HG02870 (cell line): ENCODE measurements at regions not wholly inside any gene's neighbourhood (a gene's known extent, or its start where the extent isn't known, plus 50 kb on each side); places are given as distances from the start of the nearest gene placed in this dataset.
"Not testable (repeated sequence)": the region's sequence is repeated elsewhere in the genome, so short reads cannot be mapped to it uniquely, and the experiment has no call there.

Experiments
- ATAC-seq: cut with Tn5 transposase; IDR thresholded peaks from one replicate; pipeline ENCODE4 v1.9.1; 2021; ENCODE audit warnings: mild to moderate bottlenecking, moderate library complexity; ENCODE audit not compliant: unreplicated experiment

- ATAC-seq = no peak
Measured at GRCh38 chr12:43255522-43256111, 296.4 kb downstream of the ADAMTS20 start.

DNA sequence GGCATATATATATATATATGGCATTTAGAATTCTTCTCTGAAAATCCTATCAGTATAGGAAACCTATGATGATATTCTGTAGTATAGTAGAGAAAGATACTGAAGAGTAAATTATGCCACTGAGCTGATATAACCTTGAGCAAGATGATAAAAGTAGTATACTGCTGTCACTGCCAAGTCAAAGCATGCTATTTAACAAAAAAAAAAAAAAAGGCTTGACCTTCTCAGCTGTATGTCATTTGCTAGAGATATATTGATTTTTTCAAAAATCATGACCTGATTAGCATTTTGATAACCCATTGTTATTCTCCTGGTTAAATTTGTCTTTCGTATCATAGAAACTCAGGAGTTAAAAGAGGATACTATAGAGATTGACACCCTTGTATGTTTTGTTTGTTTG, 299.4 kb downstream of the ADAMTS20 start:
- no peak for ATAC-seq

DNA sequence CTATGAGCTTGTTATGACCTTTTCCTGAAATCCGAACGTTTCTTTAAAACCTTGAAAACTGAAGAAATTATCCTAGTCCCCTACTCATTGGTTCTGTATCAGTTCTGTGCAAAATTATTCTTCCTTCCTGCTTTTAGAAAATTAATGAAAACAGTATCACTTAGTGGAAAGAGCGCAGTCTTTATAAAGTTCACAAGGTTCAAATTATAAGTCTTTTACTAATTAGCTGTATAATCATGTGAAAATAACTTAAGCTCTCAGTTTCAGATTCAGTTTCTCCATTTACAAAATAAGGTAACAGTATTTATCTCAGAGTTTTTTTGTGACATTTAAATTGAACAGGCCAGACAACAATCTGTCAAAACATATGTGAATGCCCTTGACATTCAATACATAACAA, 306.1 kb downstream of the ADAMTS20 start:
- no peak for ATAC-seq

DNA sequence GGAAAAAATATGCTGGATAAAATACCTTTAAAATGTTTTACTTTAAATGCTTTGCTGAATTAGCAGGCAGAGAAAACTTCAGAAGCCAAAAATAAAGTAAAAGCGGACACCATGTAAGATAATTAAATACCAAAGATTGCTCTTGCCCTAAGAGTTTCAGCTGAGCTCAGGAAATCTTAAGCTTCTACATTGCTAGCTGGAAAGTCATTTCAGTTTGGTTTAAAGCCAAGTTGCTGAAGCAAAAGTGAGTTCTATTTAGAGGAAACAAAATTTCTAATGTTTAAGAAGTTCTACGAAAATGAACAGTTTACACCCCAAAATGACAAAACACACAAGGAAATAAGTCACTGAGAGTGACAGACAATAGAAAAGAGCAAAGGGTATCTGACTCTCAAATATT, 310.0 kb downstream of the ADAMTS20 start:
- no peak for ATAC-seq

DNA sequence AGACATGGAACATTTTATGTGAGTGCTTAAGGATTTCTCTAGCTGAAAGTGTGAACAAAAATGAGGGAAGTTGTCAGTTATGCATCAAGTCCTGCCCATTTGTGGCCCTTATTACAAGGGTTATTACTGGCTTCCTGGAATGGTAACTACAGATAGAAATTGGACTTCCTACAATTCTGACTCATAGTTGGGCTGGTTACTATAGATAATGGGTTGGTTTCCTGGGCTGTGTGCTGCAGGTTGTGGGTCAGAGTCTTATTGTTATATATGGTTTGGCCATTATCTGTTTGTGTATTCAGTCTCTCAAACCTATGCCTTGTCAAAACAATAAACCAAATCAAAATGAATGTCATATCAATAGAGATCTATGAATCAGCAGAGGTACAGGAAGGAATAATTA, 313.7 kb downstream of the ADAMTS20 start:
- no peak for ATAC-seq

GRCh38 chr12:43237238-43237879, 314.6 kb downstream of the ADAMTS20 start:
- no peak for ATAC-seq

DNA sequence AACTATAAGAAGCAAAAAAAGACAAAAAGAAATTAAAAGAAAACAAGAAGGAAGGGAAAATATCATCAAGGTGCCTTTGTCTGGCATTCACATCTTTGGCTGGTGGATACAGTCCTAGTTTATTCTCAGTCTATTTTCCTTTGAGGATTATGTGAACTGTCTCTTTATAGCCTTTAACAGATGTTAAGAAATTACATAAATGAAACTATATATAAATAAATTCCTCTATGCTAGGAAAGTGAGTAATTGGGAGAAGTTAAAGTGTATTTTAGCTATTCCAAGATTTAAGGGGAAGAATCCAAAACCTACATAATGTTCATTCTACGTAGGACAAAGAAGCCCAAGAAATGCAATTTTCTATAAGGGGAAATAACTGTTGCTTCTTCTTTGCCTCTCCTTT, 316.3 kb downstream of the ADAMTS20 start:
- ATAC-seq = no peak

DNA sequence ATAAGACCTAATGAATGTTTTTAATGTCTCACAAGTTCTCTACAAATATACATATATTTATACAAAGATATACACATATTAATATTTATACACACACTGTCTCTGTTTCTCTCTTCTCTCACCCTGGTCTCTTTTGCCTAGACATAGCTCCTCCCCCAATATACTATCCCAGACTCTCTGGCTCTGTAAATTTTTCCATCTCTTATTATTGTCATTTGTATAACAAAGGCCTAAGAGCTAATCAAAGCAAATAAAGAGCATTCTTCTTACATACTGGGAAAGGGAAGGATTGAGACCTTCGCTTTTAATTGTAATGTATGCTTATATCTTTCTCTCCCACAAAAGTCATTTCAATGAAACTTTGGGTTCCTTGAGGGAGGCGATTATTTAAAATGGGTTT, 318.1 kb downstream of the ADAMTS20 start:
- no peak for ATAC-seq

- no peak for ATAC-seq
Measured at GRCh38 chr12:43226151-43226550, 325.9 kb downstream of the ADAMTS20 start.

DNA sequence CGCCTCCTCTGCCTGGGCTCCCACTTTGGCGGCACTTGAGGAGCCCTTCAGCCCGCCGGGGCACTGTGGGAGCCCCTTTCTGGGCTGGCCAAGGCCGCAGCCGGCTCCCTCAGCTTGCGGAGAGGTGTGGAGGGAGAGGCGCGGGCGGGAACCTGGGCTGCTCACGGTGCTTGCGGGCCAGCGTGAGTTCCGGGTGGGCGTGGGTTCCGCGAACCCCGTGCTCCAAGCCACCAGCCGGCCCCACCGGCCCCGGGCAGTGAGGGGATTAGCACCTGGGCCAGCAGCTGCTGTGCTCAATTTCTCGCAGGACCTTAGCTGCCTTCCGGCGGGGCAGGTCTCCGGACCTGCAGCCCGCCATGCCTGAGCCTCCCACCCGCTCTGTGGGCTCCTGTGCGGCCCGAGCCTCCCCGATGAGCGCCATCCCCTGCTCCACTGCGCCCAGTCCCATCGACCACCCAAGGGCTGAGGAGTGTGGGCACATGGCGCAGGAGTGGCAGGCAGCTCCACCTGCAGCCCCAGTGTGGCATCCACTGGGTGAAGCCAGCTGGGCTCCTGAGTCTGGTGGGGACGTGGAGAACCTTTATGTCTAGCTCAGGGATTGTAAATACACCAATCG, 327.7 kb downstream of the ADAMTS20 start:
- ATAC-seq = not testable (repeated sequence)

GRCh38 chr12:43222796-43223195, 329.2 kb downstream of the ADAMTS20 start:
- no peak for ATAC-seq

DNA sequence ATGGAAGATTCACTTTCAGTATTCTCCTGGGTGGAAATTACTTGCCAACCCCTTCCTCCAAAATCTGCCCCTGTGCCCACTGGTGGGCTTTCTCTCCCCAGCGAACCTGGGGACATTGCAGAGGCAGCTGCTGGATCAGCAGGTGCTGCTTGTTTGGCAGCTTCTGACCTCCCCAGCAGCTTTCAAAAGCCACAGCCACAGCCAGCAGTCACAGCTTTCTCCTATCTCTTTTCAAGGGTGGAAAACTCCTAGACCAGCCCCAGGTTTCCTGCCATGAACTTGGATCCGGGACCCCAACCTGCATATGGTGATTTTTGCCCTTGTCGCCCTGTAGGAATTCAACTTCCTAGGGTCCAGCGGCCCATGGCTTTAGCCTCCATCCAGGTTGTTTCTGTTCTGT, 330.8 kb downstream of the ADAMTS20 start:
- ATAC-seq = no peak

- ATAC-seq = no peak
Measured at GRCh38 chr12:43216490-43216889, 335.5 kb downstream of the ADAMTS20 start.

DNA sequence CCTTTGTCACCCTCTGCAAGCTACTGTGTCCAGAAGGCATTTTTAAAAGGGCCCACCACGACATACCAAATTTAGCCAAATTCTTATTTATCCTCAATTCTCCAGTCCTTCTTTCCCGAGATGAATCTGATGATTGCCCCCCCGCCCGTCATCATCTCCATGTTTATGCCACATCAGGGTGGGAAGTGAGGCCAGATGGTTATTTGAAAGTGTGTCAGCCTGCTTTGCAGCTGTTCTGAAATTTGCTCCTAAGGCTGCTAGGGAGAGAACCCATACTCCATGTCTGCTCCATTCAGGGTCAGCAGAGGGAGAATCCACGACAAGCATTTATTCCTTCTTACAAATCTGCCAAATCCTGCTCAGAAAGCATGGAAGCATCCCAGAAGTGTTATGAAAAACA, 337.8 kb downstream of the ADAMTS20 start:
- no peak for ATAC-seq

- ATAC-seq = no peak
Measured at GRCh38 chr12:43213608-43214007, 338.4 kb downstream of the ADAMTS20 start.

DNA sequence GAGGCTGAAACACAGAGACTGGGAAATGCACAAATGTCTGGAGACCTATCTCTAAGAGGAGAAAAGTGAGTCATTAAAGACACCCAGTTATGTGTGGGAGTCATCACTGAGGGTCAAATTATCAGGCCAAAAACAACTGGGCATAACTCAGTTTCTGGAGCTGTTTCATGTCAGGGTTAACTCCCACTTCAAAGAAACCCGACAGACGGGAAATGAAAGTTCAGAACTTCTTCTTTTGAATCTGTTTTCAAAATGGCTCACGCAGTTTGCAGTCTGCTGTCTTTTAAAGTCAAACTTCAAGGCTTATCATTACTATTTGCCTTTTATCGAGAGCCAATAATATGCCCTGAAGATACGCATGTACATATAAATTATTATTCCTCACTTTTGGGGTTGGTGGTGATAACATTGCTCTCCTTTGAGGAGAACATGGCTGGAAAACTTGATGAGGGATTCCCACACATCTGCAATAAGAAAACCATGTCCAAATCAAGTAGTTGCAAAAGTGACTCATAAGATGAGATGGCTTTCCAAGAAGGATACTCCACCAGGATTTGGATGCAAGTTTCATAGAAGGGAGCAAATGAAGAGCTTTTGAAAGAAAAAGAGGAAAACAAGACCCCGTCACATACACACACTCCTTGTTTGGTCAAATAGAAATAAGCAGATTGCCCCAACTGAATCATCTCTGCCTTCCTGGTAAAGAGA, 341.4 kb downstream of the ADAMTS20 start:
- peak; percentile 99 for ATAC-seq

DNA sequence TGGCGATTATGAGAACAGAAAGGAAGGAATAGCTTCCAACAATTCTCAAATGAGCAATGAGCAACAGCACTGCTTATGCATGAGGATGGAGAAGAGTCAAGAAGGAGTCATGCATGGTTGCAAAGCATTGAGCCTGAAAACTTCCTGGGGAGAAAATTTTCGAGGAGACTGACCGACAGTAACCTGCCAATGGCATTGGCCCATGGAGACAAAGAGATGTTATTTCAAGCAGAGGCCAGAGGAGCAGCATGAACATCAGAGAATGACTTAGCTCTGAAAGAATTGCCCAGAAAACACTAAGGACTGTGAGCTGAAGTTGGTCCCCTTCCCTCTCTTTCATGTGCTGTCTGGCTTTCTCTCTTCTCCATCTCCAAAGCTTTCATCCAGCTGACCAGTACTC, 343.4 kb downstream of the ADAMTS20 start:
- ATAC-seq = no peak

- ATAC-seq = no peak
Measured at GRCh38 chr12:43208221-43208620, 343.8 kb downstream of the ADAMTS20 start.

- no peak for ATAC-seq
Measured at GRCh38 chr12:43206396-43206795, 345.6 kb downstream of the ADAMTS20 start.

GRCh38 chr12:43198608-43199007, 353.4 kb downstream of the ADAMTS20 start:
- no peak for ATAC-seq

- no peak for ATAC-seq
Measured at GRCh38 chr12:43196268-43196907, 355.6 kb downstream of the ADAMTS20 start.
